Activated T-cell treated with anti-CD3 and anti-CD28 coated beads for 24 hours (primary cell): ENCODE measurements at regions not wholly inside any gene's neighbourhood (a gene's known extent, or its start where the extent isn't known, plus 50 kb on each side); places are given as distances from the start of the nearest gene placed in this dataset.
"Not testable (repeated sequence)": the region's sequence is repeated elsewhere in the genome, so short reads cannot be mapped to it uniquely, and the experiment has no call there.

Source experiments
- DNase-seq: peaks from one replicate; pipeline ENCODE4 v3.0.0-alpha.2; 2020; ENCODE audit warnings: low read depth

GRCh38 chr11:8772571-8773519 is 90.3 kb downstream of the RPL27A start:
- no peak for DNase-seq

GRCh38 chr11:8773916-8774539 is 91.4 kb downstream of the RPL27A start:
- DNase-seq = no peak

- not testable (repeated sequence) for DNase-seq
Observed at GRCh38 chr11:8774916-8775315, 92.3 kb downstream of the RPL27A start.

- no peak for DNase-seq
Observed at GRCh38 chr11:8775332-8775731, 92.7 kb downstream of the RPL27A start.

GRCh38 chr11:8775734-8776133 is 93.1 kb downstream of the RPL27A start:
- no peak for DNase-seq

GRCh38 chr11:8776209-8776608 is 93.6 kb downstream of the RPL27A start:
- DNase-seq = no peak

- no peak for DNase-seq
Observed at GRCh38 chr11:8777907-8778767, 95.5 kb downstream of the RPL27A start.

GRCh38 chr11:8779107-8779506 is 96.5 kb downstream of the RPL27A start:
- DNase-seq = no peak

- no peak for DNase-seq
Observed at GRCh38 chr11:8779732-8780131, 97.1 kb downstream of the RPL27A start.

GRCh38 chr11:8784954-8785353 is 102.4 kb downstream of the RPL27A start:
- DNase-seq = no peak

GRCh38 chr11:8785457-8785856 is 102.9 kb downstream of the RPL27A start:
- DNase-seq = no peak

- DNase-seq = no peak
Observed at GRCh38 chr11:8785998-8786397, 103.4 kb downstream of the RPL27A start.

- no peak for DNase-seq
Observed at GRCh38 chr11:8786933-8787332, 104.3 kb downstream of the RPL27A start.

GRCh38 chr11:8787372-8787771 is 104.8 kb downstream of the RPL27A start:
- no peak for DNase-seq

- no peak for DNase-seq
Observed at GRCh38 chr11:8788616-8789015, 106.0 kb downstream of the RPL27A start.

GRCh38 chr11:8789864-8790263 is 107.3 kb downstream of the RPL27A start:
- no peak for DNase-seq

- DNase-seq = no peak
Observed at GRCh38 chr11:8790968-8791367, 108.4 kb downstream of the RPL27A start.

GRCh38 chr11:8792710-8793109 is 110.1 kb downstream of the RPL27A start:
- no peak for DNase-seq

- no peak for DNase-seq
Observed at GRCh38 chr11:8793114-8793777, 110.7 kb downstream of the RPL27A start.

- DNase-seq = no peak
Observed at GRCh38 chr11:8794126-8794525, 111.5 kb downstream of the RPL27A start.

GRCh38 chr11:8794677-8795103 is 112.1 kb downstream of the RPL27A start:
- no peak for DNase-seq

- no peak for DNase-seq
Observed at GRCh38 chr11:8796941-8797340, 114.0 kb upstream of the AKIP1 start.
